SK-N-MC (cell line): ENCODE measurements at regions not wholly inside any gene's neighbourhood (a gene's known extent, or its start where the extent isn't known, plus 50 kb on each side); places are given as distances from the start of the nearest gene placed in this dataset.

Experiments used
- EZH2 ChIP-seq: fragments of 200-600 bp; sonication (generic); IDR thresholded peaks from one replicate; pipeline ENCODE4 v1.6.1; 2017; ENCODE audit warnings: antibody characterized with exemption
- FOXP2 ChIP-seq: optimal IDR thresholded peaks from 2 replicates; pipeline ENCODE3; 2011; ENCODE audit warnings: mild to moderate bottlenecking, moderate library complexity; ENCODE audit not compliant: insufficient read depth; ENCODE audit errors: extremely low read length, control extremely low read depth
- POLR2AphosphoS5 ChIP-seq: IDR thresholded peaks from 2 replicates; pipeline ENCODE4 v1.6.1; 2012; ENCODE audit warnings: mild to moderate bottlenecking, low read depth, low read length, borderline replicate concordance

- TF ChIP-seq POLR2AphosphoS5 (no peak), EZH2 (no peak), FOXP2 (no peak)
Observed at GRCh38 chr11:104799251-104799650, 99.0 kb downstream of the CASP12 start.
